GM18526 (cell line): ENCODE measurements at regions not wholly inside any gene's neighbourhood (a gene's known extent, or its start where the extent isn't known, plus 50 kb on each side); places are given as distances from the start of the nearest gene placed in this dataset.

Source experiments
- POLR2A ChIP-seq: IDR thresholded peaks from 3 replicates; pipeline ENCODE4 v1.6.1; 2011; ENCODE audit not compliant: insufficient read length; ENCODE audit errors: extremely low read depth

DNA sequence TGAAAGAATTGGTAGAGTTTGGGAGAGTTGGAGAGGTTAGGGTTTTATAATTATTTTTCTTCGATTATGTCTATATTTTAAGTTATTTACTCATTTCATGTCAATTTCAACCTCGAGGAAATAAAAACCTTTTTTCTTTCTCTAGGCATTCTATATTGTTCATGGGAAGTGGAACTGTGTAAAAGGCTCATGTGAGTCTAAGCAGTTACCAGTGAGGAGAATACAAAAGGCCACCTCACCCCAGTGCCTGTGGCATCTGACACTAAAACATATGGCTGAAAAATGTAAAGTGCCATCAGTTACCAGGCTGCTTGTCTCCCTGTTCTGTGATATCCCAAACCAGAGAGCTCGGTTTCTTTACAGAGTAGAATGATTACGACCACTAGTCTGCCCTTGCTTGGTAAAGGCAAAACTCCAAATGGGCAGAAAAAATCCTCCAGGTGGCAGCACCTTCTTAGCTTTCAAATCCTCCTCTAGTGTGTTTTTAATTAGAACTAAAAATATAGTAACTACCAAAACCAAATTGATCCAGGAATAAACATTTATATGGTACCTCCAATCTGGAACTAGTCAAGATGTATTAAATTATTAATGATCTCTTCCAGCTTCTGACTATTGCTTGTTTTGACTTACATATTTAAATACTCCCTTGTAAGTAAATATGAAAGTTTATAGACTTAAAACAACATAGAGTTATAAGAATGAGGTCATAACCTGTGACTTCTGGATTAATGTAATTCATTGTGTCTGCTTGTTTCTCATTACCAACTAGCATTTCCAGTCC, 122.6 kb upstream of the MCHR2 start:
- no peak for TF ChIP-seq POLR2A

DNA sequence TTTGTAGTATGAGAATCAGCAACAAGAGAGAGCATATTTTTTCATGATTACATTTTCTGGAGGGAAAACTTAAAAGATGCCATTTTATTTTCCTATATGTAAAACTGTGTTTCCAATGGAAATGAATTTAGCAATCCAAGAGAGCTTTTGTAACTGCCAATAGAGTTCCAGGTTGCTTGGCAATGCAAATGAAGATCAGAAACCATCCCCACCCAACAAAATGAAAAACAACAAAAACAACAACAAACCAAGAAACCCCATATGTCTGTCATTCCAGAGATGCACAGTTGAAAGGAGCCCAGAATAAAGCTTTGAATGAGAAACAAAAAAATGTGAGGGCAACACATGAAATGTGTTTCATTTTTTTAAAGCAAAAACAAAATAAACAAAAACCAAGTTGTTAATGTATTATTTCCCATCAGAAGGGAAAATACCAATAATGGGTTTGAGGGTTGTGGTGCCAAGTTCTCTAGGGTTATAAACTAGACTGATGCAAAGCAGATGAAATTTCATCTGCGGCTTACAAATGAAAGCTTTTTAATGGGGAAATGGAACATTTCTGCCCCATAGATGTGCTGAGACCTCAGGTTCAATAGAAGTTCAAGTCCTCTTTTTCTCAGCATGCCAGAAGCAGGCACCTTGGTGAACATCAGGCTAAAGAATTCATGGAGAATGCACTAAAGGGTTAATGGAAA, 121.5 kb upstream of the MCHR2 start:
- no peak for TF ChIP-seq POLR2A

DNA sequence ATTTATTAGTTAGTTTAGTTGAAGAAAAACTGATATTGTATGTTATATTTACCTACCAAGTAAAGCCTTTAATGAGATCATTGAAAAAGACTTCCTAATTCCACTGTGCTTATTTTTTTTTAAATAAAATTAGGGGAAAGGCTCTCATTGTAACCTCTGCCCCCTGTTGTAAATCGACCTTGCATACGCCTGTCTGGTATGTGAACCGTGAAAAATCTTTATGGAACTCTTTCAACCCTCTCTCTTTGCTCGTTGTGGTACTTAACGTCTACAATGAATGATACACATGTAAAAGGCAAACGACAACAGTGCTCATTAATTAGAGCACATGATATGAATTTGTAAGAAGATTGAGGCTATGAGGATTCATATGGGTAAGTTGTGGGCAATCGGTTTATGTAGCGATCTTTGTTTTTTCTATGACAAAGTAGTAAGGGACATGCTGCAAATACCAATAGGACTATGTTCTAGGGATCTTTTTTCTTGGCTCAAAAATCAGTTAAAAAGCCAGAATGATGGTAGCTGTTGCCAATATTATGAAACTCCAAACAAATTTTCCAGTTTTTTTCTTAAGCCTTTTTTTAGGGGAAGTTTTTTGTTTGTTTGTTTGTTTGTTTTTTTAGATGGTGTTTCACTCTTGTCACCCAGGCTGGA, 119.0 kb upstream of the MCHR2 start:
- TF ChIP-seq POLR2A: no peak

DNA sequence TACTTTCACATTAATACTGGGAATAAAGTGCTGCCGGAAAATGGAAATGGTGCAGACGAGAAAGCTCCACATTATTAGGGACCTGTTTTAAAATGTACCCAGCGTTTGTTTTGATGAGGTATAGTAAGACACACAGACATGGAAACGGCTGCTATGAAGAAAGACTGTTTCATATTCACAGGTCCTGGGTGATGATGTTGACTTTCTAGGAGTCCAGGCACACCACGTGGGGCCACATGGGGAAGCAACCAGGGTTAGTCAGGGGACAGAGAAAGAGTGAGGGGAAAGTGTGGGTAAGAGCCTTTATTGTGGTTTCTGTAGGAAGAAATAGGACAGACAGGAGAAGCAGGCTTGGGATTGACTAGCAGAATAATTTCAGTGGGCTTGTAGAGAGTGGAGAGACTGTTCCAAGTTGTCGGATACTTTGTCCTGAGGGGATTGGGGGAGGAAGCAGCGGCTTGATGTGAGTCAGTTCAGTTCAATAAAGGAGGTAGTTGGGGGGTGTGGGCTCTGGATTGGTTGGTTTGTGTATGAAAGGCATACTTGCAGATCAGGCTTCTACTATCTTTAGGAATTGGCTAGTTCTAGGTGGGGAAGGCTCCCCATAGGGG, 112.0 kb upstream of the MCHR2 start:
- TF ChIP-seq POLR2A: no peak

DNA sequence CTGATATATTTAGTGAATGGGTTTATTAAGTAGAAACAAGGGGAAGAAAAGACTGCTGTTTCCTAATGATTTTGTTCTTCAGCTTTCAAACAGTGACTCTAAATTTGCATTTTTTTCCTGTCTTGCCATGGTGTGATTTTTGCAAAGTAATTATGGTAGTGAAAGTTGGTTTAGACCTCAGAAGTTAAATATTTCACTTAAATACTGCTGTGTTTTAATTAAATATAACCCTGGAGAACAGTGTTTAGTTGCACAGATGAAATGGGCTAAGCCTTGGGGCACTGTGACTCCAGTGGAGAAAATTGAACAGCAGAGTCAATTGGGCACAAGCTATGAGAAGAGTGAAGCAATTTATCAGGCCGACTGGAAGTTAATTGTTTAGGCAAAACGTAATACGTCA, 111.1 kb upstream of the MCHR2 start:
- TF ChIP-seq POLR2A: no peak

DNA sequence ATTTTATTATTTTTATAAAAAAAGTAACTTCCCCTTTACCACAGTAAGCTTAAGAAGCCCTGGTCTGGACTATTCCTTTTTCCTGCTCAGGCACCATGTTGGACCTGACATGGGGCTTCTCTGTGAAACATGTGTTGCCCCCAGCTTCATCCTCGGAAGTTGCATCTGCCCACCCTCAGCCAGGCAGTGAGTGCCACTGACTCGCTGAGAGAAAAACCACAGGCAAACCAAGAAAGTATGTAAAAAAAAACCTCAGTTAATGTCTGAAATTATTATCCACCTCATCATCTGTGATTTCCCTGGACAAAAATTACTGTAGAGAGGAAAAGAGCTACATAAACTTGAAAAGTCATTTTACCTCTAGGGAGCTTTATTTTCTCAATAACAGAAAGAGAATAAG, 109.9 kb upstream of the MCHR2 start:
- TF ChIP-seq POLR2A: no peak

DNA sequence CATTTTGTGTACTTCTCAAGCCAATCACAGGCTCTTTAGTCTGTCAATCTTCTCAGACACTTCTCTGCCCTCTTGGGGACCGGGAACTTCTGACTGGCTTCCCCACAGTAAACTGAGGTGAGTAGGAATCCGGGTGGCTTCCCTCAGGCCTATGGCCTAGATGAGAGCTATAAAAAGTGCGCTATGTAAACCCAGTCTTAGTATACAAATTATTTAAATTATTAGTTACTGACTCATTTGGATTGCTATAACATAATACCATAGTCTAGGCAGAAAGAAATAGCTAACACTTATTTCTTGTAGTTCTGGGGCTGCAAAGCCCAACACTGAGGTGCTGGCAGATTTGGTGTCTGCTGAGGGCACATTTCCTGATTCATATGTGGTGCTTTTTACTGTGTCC, 109.2 kb upstream of the MCHR2 start:
- no peak for TF ChIP-seq POLR2A

DNA sequence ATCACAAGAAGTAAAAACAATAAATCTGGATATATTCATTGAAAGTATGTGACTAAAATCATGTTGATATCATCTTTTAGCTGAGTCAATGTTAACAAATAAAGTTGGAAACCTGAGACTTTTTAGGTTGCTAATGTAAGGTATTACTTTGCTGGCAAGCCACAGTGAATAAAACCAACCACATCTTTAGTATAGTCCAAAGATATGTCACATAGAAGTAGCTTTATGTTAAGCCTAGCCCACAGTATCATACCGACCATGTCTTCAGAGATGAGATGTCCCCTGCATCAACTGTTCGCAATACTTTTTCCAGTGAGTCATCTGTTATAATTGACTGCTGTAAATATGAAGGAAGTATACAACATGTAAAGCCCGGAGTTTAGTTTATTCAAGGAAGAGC, 107.6 kb upstream of the MCHR2 start:
- TF ChIP-seq POLR2A: no peak

DNA sequence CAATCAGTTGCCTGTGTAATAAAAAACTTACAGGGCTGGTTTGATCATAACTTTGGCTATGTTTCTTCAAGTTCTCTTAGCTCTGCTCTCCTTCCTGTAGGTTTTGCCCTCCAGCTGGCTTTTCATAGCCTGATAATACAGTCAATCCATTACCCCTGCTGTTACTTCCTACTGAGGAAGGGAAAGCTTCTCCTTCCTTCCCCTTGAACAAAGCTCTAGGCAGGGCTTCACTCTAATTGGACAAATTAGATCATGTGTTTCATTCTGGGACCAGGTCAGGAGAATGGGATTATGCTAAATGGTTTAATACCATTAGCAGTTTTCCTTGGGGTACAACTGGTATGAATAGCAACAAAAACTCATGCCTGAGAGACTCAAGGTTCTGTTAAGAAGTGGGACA, 106.8 kb upstream of the MCHR2 start:
- no peak for TF ChIP-seq POLR2A

DNA sequence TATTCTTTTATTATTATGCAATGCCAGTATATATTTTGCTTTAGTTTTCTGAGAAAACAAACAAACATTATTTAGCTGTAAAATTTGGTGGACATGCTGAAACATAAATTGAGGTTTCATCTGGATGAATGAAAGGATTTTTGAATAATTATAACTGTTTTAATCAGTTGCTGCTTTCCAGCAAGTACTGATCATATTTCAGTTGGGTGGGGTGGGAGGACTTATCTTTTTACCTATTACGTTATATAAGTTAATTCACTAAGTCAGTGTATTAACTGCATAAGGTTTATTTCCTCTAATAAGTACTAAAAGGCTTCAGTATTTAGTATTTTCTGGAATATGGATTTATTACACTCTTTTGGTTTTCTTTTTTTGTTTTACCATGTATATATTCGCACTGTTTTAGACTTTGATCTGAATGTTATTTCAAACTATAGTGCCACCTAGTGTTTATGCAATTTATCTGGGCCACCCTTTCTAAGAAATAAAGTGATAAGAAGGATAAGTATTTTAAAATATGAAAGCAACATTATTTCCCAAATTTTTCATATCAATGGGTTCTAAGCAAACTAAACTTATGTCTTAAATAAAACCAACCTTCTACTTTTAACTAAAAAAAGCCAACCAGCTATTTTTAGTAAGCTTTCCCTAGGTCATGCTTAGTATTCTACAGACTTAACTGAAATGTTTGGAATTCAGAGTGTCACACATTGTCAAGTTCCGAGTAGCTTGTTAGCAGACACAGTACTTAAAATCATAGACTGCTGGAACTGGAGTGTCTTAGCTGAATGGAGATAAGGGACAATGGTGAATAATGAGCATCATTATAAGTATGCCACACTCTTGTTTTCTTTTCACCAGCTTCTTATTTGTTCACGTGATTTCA, 105.4 kb upstream of the MCHR2 start:
- TF ChIP-seq POLR2A: no peak

DNA sequence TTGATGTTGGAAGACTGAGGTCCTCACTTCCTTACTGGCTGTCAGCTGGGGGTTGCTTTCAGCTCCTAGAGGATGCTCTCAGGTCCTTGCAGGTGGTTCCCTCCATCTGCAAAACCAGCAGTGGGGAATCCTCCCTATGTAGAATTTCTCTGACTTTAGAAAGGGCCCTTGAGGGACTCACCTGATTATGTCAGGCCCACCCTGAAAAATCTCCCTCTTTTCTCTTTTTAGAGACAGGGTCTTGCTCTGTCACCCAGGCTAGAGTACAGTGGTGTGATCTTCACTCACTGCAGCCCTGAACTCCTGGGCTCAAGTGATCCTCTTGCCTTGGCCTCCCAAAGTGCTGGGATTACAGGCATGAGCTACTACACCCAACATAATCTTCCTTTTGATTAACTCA, 102.9 kb upstream of the MCHR2 start:
- TF ChIP-seq POLR2A: no peak

DNA sequence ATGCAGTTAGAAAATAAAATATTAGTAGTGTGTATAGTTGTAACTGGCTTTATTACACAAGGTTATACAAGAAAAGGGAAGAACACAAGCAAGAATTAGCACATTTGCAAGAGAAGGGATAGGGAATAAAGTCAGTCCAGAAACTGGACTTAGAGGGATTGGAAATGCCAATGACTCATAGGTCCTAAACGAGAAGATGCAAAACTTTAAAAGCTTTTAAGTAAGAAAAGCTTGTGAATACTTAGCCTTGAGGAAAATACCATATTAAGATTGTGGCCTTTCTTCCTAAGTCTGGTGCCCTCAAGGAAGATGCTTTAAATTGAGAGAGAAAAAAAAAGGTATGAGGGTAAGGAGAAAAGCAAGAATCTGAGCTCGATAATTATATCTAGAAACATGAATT, 102.3 kb upstream of the MCHR2 start:
- TF ChIP-seq POLR2A: no peak

DNA sequence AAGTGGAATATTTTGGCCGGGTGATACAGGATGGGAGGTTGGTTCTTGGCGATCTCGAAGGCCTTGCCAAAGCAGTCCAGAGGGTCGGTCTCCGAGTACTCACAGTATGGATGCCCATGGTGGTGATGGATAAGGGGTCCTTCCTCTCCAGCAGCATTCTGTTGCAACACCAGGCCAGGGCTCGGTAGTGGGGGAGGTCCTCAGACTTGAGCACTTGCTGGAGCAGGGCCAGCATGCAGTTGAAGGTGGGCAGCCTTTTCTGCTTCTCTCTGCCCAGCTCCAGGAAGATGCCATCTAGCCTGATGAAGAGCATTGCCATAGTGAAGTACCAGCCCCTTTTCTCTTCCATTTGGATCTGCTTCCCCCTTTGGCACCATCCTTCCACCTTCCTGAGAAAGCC, 99.4 kb upstream of the MCHR2 start:
- TF ChIP-seq POLR2A: no peak

DNA sequence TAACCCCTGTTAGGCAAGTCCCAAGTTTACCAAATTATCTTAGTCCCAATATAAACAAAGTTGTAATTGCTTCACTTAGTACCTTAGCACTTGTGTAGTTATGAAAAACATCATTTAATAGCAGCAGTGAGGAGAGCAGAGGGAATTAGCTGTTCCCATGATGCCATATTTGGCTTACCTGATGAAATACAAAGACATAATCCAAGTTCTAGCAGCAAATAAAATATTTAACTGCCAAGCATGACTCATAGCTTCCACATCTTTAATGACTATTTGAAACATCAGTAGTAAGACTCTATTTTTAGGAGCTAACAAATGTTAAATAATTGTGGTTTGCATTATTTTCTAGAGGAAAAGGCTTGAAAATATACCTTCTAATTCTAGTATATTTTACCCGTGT, 94.0 kb upstream of the MCHR2 start:
- TF ChIP-seq POLR2A: no peak

DNA sequence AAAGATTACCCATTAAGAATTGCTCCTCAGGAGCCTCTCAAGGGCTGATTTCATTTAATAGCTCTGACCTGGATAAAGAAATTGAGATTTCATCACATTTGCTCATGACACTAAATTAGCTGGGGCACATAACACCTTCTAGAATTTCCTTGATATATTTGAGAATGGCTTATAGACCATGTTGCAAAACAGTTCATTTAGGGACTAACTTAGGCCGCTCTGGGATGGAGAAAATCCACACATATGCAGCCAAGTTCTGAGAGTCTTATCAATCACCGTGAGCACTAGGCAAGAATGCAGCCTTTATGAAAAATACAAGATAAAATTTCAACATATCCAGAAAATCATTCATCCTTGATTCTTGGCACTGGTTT, 91.0 kb upstream of the MCHR2 start:
- TF ChIP-seq POLR2A: no peak
